Psoas muscle (tissue), 7 donors: ENCODE measurements at regions not wholly inside any gene's neighbourhood (a gene's known extent, or its start where the extent isn't known, plus 50 kb on each side); places are given as distances from the start of the nearest gene placed in this dataset.

ENCODE experiments used
- ATAC-seq, 4 donors: fragments of 200-7000 bp; cut with Tn5 transposase; one replicate each; pipeline ENCODE4 v1.9.1; 2020; ENCODE audit warnings: moderate library complexity in 3 of 4, mild to moderate bottlenecking in 2 of 4
- DNase-seq, 2 donors: peaks; one replicate each; pipeline ENCODE4 v3.0.0-alpha.2; 2020
- H3K27ac ChIP-seq: fragments of 200-600 bp; one replicate; pipeline ENCODE4 v1.8.0; 2022
- H3K27me3 ChIP-seq, 3 donors: fragments of 200-600 bp in 1 of 3; one replicate each; pipeline versions ENCODE4 v1.6.1 to v1.8.0; 2013 to 2022; ENCODE audit warnings: low read length in 2 of 3, mild to moderate bottlenecking in 2 of 3, moderate library complexity in 1 of 3; ENCODE audit not compliant: insufficient read depth in 3 of 3
- H3K36me3 ChIP-seq, 2 donors: fragments of 200-600 bp in 1 of 2; one replicate each; pipeline versions ENCODE4 v1.6.1 to v1.8.0; 2013 to 2022; ENCODE audit warnings: low read depth in 1 of 2, mild to moderate bottlenecking in 1 of 2, moderate library complexity in 1 of 2; ENCODE audit not compliant: insufficient read depth in 1 of 2
- H3K4me1 ChIP-seq: fragments of 200-600 bp; one replicate; pipeline ENCODE4 v1.8.0; 2022
- H3K4me3 ChIP-seq: fragments of 200-600 bp; one replicate; pipeline ENCODE4 v1.8.0; 2022; ENCODE audit warnings: mild to moderate bottlenecking
- H3K9me3 ChIP-seq: fragments of 200-600 bp; one replicate; pipeline ENCODE4 v1.8.0; 2022
- WGBS, 3 donors: extraction: QIAGEN DNeasy Blood & Tissue Kit; methylation state at CpG; one replicate each; pipeline versions ENCODE4 v1.1.6 to v1.1.7; 2013; 5-methylcytosine and 5-hydroxymethylcytosine counted together
- intact Hi-C, 2 donors: fragments of 100-400 bp; cut with DNase I; formaldehyde crosslinking; loops; one replicate each; pipeline versions ENCODE4 v1.11.0 to v1.14.2; 2022
- TF ChIP-seq, protein P1 (sequence below): fragments of 200-600 bp; IDR thresholded peaks from one replicate; pipeline ENCODE4 v1.8.0; 2022; ENCODE audit warnings: antibody characterized with exemption
- donor health status: healthy with polysubstance abuse.
- donor health status: DM: no; HTN: no; CAD: no; lungs with moderate emphysema.
- donor health status: Bipolar disorder and iron deficiency.
- donor health status: healthy.
- donor health status: DM: yes; HTN: yes; CAD: no.
- donor health status: DM: no; HTN: no; CAD: no.
- donor health status: DM: yes; HTN: yes; CAD: no.

DNA sequence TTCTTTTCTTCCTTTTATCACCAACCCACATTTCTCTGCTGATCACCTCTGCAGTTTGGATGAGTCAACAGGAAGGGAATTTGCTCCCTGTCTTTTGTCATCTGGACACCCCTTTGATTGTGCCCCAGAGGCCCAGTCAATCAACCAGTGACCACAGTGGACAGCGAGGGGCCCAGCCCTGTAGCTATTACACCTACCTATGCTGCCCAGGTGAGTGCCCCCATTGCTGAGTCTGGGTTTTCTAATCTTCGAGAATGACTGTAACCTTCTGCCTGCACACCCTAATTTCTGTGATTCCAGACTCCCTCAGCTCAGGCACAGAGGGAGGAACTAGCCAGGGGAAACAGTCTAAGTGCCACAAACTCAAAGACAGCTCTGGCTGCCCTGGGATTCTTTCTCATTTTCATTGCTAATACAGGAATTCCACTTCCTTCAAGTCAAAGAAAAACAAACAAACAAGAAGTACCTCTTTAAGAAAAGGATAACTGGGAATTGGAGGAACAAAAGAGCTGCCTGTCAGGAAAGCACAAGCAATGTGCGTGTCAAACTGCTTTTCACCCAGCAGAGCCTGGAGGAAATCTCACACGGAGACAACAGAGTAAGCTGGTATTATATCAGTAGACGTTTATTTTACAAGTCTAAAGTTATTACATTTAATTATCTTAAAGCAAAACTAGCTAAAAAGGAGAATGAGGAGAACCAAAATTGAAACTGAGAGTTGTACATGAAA lies 311.1 kb downstream of the AJAP1 start:
- no peak overlapping the region for H3K27ac ChIP-seq
- no peaks in the 10 kb centered on the region for H3K9me3 ChIP-seq
- DNase-seq (no peak), ATAC-seq (no peak)
- H3K27me3 ChIP-seq: no peaks in the 10 kb centered on the region
- WGBS, 3 donors: 24 to 27% (median 26%) methylated on average over 5 of the region's 5 CpGs
- H3K4me3 ChIP-seq: no peak overlapping the region
- H3K36me3 ChIP-seq: no peaks in the 10 kb centered on the region
- TF ChIP-seq, protein P1, sequence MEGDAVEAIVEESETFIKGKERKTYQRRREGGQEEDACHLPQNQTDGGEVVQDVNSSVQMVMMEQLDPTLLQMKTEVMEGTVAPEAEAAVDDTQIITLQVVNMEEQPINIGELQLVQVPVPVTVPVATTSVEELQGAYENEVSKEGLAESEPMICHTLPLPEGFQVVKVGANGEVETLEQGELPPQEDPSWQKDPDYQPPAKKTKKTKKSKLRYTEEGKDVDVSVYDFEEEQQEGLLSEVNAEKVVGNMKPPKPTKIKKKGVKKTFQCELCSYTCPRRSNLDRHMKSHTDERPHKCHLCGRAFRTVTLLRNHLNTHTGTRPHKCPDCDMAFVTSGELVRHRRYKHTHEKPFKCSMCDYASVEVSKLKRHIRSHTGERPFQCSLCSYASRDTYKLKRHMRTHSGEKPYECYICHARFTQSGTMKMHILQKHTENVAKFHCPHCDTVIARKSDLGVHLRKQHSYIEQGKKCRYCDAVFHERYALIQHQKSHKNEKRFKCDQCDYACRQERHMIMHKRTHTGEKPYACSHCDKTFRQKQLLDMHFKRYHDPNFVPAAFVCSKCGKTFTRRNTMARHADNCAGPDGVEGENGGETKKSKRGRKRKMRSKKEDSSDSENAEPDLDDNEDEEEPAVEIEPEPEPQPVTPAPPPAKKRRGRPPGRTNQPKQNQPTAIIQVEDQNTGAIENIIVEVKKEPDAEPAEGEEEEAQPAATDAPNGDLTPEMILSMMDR: no peak
- intact Hi-C loops: no loop called here
- no peaks in the 10 kb centered on the region for H3K4me1 ChIP-seq

DNA sequence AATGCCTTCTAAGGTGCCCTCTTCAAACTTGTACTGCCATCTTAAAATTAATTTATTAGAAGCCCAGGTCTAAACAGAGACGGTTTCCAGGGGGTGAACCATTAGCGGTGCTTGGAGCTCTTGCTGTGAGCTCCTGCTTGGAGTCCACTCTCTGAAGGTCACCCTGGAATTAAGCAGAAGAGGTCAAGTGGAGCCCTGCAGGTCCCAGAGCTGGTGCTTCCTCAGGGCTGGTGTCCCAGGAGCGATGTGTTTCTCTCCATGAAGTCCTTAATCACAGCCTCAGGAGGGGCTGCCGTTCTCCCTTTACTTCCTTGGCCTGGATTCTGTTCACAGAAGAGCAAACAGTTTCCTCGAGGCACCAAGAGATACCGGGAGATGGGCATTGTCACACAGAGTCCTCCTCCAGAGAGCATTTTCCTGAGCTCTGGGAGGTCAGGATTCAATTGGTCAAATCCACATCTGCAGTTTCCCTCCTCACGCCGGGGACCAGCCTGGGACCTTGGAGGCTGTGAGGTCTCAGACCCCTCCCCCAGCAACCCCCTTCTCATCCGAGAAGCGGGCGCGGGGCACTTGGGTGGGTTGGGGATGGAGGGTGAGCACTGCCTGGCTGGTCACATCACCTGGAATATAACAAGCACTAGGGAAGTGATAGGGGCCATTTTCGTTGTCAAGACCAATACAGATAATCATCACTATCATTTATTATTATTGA lies 310.4 kb downstream of the AJAP1 start:
- ATAC-seq (no peak), DNase-seq (no peak)
- Histone ChIP-seq H3K27ac (no peak overlapping the region), H3K9me3 (no peaks in the 10 kb centered on the region), H3K36me3 (no peaks in the 10 kb centered on the region), H3K4me1 (no peaks in the 10 kb centered on the region), H3K4me3 (no peak overlapping the region), H3K27me3 (no peaks in the 10 kb centered on the region)
- WGBS, 3 donors: 66 to 70% (median 70%) methylated on average over 13 of the region's 13 CpGs
- intact Hi-C loops: no loop called here
- TF ChIP-seq, protein P1: no peak

DNA sequence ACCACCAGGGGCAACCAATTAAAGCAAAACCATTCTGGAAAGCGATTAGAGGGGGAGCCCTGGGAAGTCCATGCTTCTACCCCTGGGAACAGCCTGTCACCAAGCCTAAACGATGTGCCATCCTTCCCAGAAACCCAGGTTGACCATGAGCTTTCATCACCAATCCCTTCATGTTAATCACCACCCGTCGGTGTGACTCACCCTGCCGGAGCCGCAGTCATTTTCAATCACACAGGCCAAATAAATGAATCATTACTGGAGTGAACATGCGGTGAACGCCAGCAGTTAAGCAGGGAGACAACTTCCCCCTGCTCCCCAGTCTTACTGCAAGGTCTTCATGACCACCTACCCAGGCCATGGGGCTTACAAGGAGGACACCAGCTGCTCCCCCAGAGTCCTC lies 308.8 kb downstream of the AJAP1 start:
- ATAC-seq: no peak
- no peaks in the 10 kb centered on the region for H3K36me3 ChIP-seq
- no peaks in the 10 kb centered on the region for H3K4me1 ChIP-seq
- DNase-seq: peak in 1 of 2 donors; percentile 14
- H3K4me3 ChIP-seq: no peak overlapping the region
- TF ChIP-seq, protein P1: no peak
- H3K9me3 ChIP-seq: no peaks in the 10 kb centered on the region
- intact Hi-C loops: no loop called here
- H3K27me3 ChIP-seq: peaks cover 0 to 3% (median 0%) of the 10 kb centered on the region in 3 donors
- WGBS, 3 donors: 54 to 68% (median 54%) methylated on average over 8 of the region's 8 CpGs
- no peak overlapping the region for H3K27ac ChIP-seq

DNA sequence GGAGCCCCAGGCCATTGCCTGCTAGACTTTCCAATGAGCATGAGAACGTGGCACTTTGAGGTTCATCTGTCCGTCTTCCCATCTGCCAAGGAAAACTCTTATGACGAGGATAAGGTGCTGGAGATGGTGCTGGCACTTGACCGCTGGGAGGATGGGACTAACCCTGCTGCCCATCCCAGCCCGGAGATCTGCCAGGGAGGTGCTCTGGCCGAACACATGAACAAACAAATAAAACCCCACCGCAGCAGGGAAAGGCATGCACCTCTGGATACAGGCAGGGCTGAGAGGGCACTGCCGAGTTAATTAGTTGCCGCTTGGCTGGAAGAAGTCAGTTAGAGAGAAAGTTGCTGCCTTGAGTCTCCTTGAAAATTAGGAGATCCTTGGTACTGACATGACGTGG lies 308.4 kb downstream of the AJAP1 start:
- ATAC-seq (no peak), DNase-seq (no peak)
- H3K4me1 ChIP-seq: no peaks in the 10 kb centered on the region
- TF ChIP-seq, protein P1: no peak
- peaks cover 0 to 3% (median 0%) of the 10 kb centered on the region in 3 donors for H3K27me3 ChIP-seq
- H3K36me3 ChIP-seq: no peaks in the 10 kb centered on the region
- intact Hi-C loops: no loop called here
- H3K27ac ChIP-seq: no peak overlapping the region
- H3K9me3 ChIP-seq: no peaks in the 10 kb centered on the region
- 67 to 75% (median 71%) methylated on average over 10 of the region's 10 CpGs for WGBS, 3 donors
- no peak overlapping the region for H3K4me3 ChIP-seq
